Effector memory CD4-positive, alpha-beta T cell (primary cell): ENCODE measurements at regions not wholly inside any gene's neighbourhood (a gene's known extent, or its start where the extent isn't known, plus 50 kb on each side); places are given as distances from the start of the nearest gene placed in this dataset.
"Not testable (repeated sequence)": the region's sequence is repeated elsewhere in the genome, so short reads cannot be mapped to it uniquely, and the experiment has no call there.

Source experiments
- DNase-seq, 3 donors: peaks; one replicate each; pipeline ENCODE4 v3.0.0-alpha.2; 2020
- H3K27ac ChIP-seq: 2 replicates; pipeline ENCODE4 v1.7.0; 2013; ENCODE audit warnings: mild to moderate bottlenecking, low read length, moderate library complexity; ENCODE audit not compliant: insufficient read depth, poor library complexity, severe bottlenecking
- H3K27me3 ChIP-seq: replicated peaks from 2 replicates; pipeline ENCODE4 v1.7.0; 2013; ENCODE audit warnings: mild to moderate bottlenecking, low read length; ENCODE audit not compliant: insufficient read depth, control insufficient read depth, poor library complexity, severe bottlenecking
- H3K36me3 ChIP-seq: 2 replicates; pipeline ENCODE4 v1.7.0; 2013; ENCODE audit warnings: mild to moderate bottlenecking, low read length, moderate library complexity; ENCODE audit not compliant: control insufficient read depth, insufficient read depth
- H3K4me1 ChIP-seq: 2 replicates; pipeline ENCODE4 v1.7.0; 2013; ENCODE audit warnings: low read length, mild to moderate bottlenecking; ENCODE audit not compliant: control insufficient read depth, insufficient read depth, poor library complexity, severe bottlenecking
- H3K4me3 ChIP-seq: 2 replicates; pipeline ENCODE4 v1.7.0; 2013; ENCODE audit warnings: low read length, low read depth, mild to moderate bottlenecking; ENCODE audit not compliant: insufficient read depth, poor library complexity, severe bottlenecking
- H3K9me3 ChIP-seq: 2 replicates; pipeline ENCODE4 v1.7.0; 2013; ENCODE audit warnings: mild to moderate bottlenecking, low read length, moderate library complexity; ENCODE audit not compliant: control insufficient read depth

GRCh38 chrX:13467243-13467642, 102.2 kb upstream of the EGFL6 start:
- Histone ChIP-seq H3K36me3 (no peaks in the 10 kb centered on the region), H3K9me3 (no peaks in the 10 kb centered on the region), H3K4me3 (no peak overlapping the region), H3K27me3 (no peaks in the 10 kb centered on the region), H3K27ac (no peak overlapping the region), H3K4me1 (peaks cover 6% of the 10 kb centered on the region)
- no peak for DNase-seq

GRCh38 chrX:13464599-13465275, 104.7 kb upstream of the EGFL6 start:
- Histone ChIP-seq H3K4me3 (no peak overlapping the region), H3K27me3 (no peaks in the 10 kb centered on the region), H3K9me3 (no peaks in the 10 kb centered on the region), H3K36me3 (no peaks in the 10 kb centered on the region), H3K4me1 (no peaks in the 10 kb centered on the region), H3K27ac (no peak overlapping the region)
- no peak for DNase-seq

- Histone ChIP-seq H3K27ac (no peak overlapping the region), H3K4me1 (no peaks in the 10 kb centered on the region), H3K36me3 (no peaks in the 10 kb centered on the region), H3K27me3 (no peaks in the 10 kb centered on the region), H3K9me3 (no peaks in the 10 kb centered on the region), H3K4me3 (no peak overlapping the region)
- DNase-seq, result no peak
Observed at GRCh38 chrX:13463608-13464007, 105.8 kb upstream of the EGFL6 start.

GRCh38 chrX:13452283-13452682, 117.1 kb upstream of the EGFL6 start:
- Histone ChIP-seq H3K9me3 (no peaks in the 10 kb centered on the region), H3K27ac (no peak overlapping the region), H3K36me3 (no peaks in the 10 kb centered on the region), H3K4me3 (no peak overlapping the region), H3K27me3 (no peaks in the 10 kb centered on the region), H3K4me1 (no peaks in the 10 kb centered on the region)
- DNase-seq, result no peak

GRCh38 chrX:13449441-13449840, 120.0 kb upstream of the EGFL6 start:
- Histone ChIP-seq H3K27ac (no peak overlapping the region), H3K4me3 (no peak overlapping the region), H3K27me3 (no peaks in the 10 kb centered on the region), H3K36me3 (no peaks in the 10 kb centered on the region), H3K9me3 (no peaks in the 10 kb centered on the region), H3K4me1 (no peaks in the 10 kb centered on the region)
- DNase-seq, result no peak

GRCh38 chrX:13448941-13449340, 120.5 kb upstream of the EGFL6 start:
- DNase-seq, result no peak
- no peaks in the 10 kb centered on the region for H3K9me3 ChIP-seq
- no peaks in the 10 kb centered on the region for H3K36me3 ChIP-seq
- H3K27me3 ChIP-seq, result no peaks in the 10 kb centered on the region
- H3K27ac ChIP-seq, result no peak overlapping the region
- no peak overlapping the region for H3K4me3 ChIP-seq
- H3K4me1 ChIP-seq, result no peaks in the 10 kb centered on the region

GRCh38 chrX:13441608-13442007, 121.8 kb upstream of the ATXN3L start:
- not testable (repeated sequence) for H3K9me3 ChIP-seq, H3K27ac ChIP-seq, H3K4me3 ChIP-seq, H3K36me3 ChIP-seq, H3K4me1 ChIP-seq, DNase-seq, H3K27me3 ChIP-seq

- Histone ChIP-seq H3K4me3 (no peak overlapping the region), H3K36me3 (no peaks in the 10 kb centered on the region), H3K27me3 (no peaks in the 10 kb centered on the region), H3K4me1 (no peaks in the 10 kb centered on the region), H3K9me3 (no peaks in the 10 kb centered on the region), H3K27ac (no peak overlapping the region)
- no peak for DNase-seq
Observed at GRCh38 chrX:13440176-13440575, 120.3 kb upstream of the ATXN3L start.

GRCh38 chrX:13433298-13433605, 113.4 kb upstream of the ATXN3L start:
- Histone ChIP-seq H3K9me3 (no peaks in the 10 kb centered on the region), H3K4me1 (no peaks in the 10 kb centered on the region), H3K27me3 (no peaks in the 10 kb centered on the region), H3K36me3 (no peaks in the 10 kb centered on the region), H3K27ac (no peak overlapping the region), H3K4me3 (no peak overlapping the region)
- no peak for DNase-seq

- Histone ChIP-seq H3K4me3 (no peak overlapping the region), H3K36me3 (no peaks in the 10 kb centered on the region), H3K27ac (no peak overlapping the region), H3K9me3 (no peaks in the 10 kb centered on the region), H3K4me1 (no peaks in the 10 kb centered on the region), H3K27me3 (no peaks in the 10 kb centered on the region)
- no peak for DNase-seq
Observed at GRCh38 chrX:13432414-13433297, 112.8 kb upstream of the ATXN3L start.
